NT2/D1 (cell line): ENCODE measurements at regions not wholly inside any gene's neighbourhood (a gene's known extent, or its start where the extent isn't known, plus 50 kb on each side); places are given as distances from the start of the nearest gene placed in this dataset.

Experiments used
- DNase-seq: peaks from one replicate; pipeline ENCODE4 v3.0.0-alpha.2; 2011; ENCODE audit warnings: low read depth, low spot score
- H3K27me3 ChIP-seq: 2 replicates; pipeline ENCODE4 v1.6.0; 2011; ENCODE audit warnings: mild to moderate bottlenecking; ENCODE audit not compliant: insufficient read length, insufficient read depth
- H3K36me3 ChIP-seq: 2 replicates; pipeline ENCODE4 v1.6.1; 2011; ENCODE audit warnings: mild to moderate bottlenecking, low read length, mixed read lengths; ENCODE audit not compliant: insufficient read depth, insufficient read length
- H3K4me1 ChIP-seq: 2 replicates; pipeline ENCODE4 v1.5.1; 2011; ENCODE audit not compliant: insufficient read depth, insufficient read length
- H3K4me3 ChIP-seq: 2 replicates; pipeline ENCODE4 v1.5.1; 2011; ENCODE audit warnings: low read depth; ENCODE audit not compliant: insufficient read length
- H3K9ac ChIP-seq: 2 replicates; pipeline ENCODE4 v1.6.0; 2011; ENCODE audit warnings: low read depth; ENCODE audit not compliant: insufficient read length
- H3K9me3 ChIP-seq: 2 replicates; pipeline ENCODE4 v1.5.1; 2011; ENCODE audit warnings: mild to moderate bottlenecking, low read length; ENCODE audit not compliant: insufficient read depth
- SUZ12 ChIP-seq: IDR thresholded peaks from 2 replicates; pipeline ENCODE4 v1.6.1; 2011; ENCODE audit not compliant: insufficient read length, insufficient read depth; ENCODE audit errors: extremely low read depth
- YY1 ChIP-seq: IDR thresholded peaks from 2 replicates; pipeline ENCODE4 v1.6.1; 2011; ENCODE audit not compliant: insufficient read length, insufficient read depth
- ZNF274 ChIP-seq: IDR thresholded peaks from 2 replicates; pipeline ENCODE4 v1.6.1; 2011; ENCODE audit warnings: mild to moderate bottlenecking, low read depth, low read length

DNA sequence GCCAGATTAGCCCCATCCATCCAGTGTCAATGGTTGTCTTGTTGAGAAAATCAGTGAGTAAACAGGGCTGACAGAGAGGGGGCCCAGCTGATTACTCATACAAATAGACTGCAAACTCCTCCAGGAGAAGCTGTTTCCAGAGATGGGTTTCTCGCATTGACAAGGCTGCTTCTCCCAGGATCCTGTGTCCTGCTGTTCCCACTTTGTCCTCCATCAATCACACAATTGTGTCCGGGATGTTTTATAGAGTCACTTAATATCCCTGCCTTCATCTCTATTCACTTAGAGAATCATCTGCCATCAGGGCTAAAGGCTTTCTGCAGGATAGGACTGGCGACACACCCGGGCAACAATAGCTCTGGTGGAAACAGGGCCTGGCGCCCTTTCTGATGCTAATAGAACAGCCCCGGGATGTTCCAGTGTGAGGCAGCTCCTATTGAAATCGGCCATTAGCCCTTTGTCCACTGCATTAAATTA is 71.7 kb upstream of the TBCA start:
- peak; percentile 83 for DNase-seq
- Histone ChIP-seq H3K36me3 (no peaks in the 10 kb centered on the region), H3K4me1 (peaks cover 8% of the 10 kb centered on the region), H3K9me3 (no peaks in the 10 kb centered on the region), H3K27me3 (peaks cover 91% of the 10 kb centered on the region), H3K4me3 (no peak overlapping the region), H3K9ac (no peak overlapping the region)
- TF ChIP-seq ZNF274 (no peak), SUZ12 (no peak), YY1 (no peak)

DNA sequence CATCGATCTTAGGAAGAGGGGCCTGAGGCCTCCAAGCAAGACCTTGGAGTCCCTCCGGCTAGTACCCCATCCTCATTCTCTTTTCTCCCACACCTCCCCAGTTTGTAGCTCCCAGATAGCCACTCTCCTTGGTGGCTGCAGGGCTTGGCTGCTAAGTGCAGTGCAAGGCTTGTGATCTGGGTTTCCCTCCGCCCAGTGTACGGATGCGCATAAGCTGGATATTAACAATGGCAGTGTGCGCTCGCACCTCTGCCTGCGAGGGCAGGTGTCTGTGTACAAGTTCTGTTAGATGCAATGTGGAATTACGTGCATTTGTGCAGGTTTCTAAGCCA is 71.0 kb upstream of the TBCA start:
- no peak for DNase-seq
- Histone ChIP-seq H3K9me3 (no peaks in the 10 kb centered on the region), H3K36me3 (no peaks in the 10 kb centered on the region), H3K4me1 (peaks cover 8% of the 10 kb centered on the region), H3K4me3 (no peak overlapping the region), H3K9ac (peak overlapping the region; percentile 42), H3K27me3 (peaks cover 93% of the 10 kb centered on the region)
- TF ChIP-seq ZNF274 (no peak), SUZ12 (no peak), YY1 (no peak)

DNA sequence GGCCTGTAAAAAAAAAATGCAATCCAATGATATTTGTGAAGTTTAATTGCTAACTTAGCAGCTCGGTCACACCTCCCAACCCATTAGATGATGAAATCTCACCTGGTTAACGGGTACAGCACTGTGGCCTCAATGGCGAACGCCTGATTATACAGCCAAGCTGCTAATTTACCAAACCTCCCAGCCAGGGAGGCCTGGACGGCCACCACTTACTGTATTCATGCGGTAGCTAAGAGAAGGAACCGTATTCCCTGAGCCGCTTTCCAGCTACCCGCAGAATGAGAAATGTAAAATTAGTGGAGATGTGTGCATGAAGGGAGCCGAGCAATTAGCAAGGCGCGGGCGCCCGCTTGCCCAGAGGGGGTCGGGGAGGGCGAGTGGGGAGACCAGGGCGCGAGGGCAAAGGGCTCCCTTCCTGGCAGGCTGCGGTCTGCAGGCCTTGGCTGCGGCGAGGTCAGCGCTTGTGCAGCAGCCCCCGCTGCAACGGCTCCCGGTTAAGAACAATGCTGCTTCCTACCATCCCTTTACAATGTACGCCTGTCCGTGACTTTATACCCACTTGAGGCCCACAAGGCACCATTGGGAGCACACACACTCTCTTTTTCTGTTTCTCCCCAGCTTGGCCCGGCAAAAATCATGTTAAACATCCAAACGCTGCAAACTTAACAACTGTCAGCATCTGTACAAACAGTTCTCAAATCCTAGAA is 70.4 kb upstream of the TBCA start:
- H3K4me1 ChIP-seq, result peaks cover 8% of the 10 kb centered on the region
- H3K4me3 ChIP-seq, result no peak overlapping the region
- H3K9ac ChIP-seq, result peak overlapping the region; percentile 42
- H3K9me3 ChIP-seq, result no peaks in the 10 kb centered on the region
- DNase-seq, result no peak
- no peaks in the 10 kb centered on the region for H3K36me3 ChIP-seq
- TF ChIP-seq YY1, result no peak
- TF ChIP-seq SUZ12, result no peak
- no peak for TF ChIP-seq ZNF274
- peaks cover 94% of the 10 kb centered on the region for H3K27me3 ChIP-seq

DNA sequence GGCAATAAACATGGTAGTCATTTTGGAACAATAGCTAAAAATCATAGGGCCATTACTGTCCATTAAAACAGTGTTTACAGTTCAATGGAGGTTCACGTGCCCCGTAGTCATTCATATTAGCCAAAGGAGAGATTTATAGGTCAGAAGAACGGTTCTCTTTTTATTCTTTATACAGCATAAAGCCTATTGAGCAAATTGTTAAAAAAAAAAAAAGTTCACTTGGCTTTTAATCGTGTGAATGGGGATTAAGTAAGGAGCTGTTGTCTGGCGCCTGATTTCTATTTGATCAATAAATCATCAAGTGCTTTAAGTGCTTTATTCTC is 69.1 kb upstream of the TBCA start:
- Histone ChIP-seq H3K27me3 (peaks cover 94% of the 10 kb centered on the region), H3K4me1 (peaks cover 8% of the 10 kb centered on the region), H3K4me3 (no peak overlapping the region), H3K9me3 (no peaks in the 10 kb centered on the region), H3K36me3 (no peaks in the 10 kb centered on the region), H3K9ac (no peak overlapping the region)
- no peak for TF ChIP-seq SUZ12
- TF ChIP-seq ZNF274, result no peak
- TF ChIP-seq YY1, result no peak
- no peak for DNase-seq

DNA sequence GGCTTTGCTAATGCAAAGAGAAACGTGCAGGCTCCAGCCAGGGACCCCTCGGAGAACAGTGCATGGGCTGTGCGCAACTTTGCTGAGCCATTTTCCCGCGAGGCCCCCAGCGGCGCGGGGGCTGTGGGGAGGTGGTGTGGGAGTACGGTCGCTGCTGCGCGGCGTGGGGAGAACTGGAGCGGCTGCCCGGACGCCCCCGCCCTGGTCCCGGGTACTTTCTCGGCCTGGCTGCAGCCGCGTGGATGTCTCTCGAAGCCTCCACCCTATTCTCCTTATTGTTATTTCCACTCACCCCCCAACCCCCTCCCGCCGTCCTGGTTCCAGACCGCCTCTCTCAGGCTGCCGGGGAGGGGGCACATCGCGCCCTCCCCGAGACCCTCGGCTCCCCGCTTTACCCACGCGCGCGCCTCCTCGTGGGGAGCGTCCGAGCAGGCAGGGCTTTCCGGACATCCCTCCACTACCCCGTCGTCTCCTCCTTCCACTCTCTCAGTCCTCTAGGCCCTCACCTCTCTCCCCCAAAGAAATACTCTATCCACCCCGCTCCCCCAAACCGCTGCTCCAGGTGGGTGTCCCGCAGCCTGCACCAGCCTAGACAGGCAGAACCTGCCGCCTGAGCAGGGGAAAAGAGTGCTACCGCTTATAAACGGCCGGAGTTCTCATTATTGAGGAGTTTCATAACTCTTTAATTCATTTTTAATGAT is 68.6 kb upstream of the TBCA start:
- DNase-seq, result no peak
- peaks cover 8% of the 10 kb centered on the region for H3K4me1 ChIP-seq
- H3K9ac ChIP-seq, result peak overlapping the region; percentile 26
- TF ChIP-seq SUZ12 (peak; percentile 49), YY1 (no peak)
- no peaks in the 10 kb centered on the region for H3K36me3 ChIP-seq
- peaks cover 94% of the 10 kb centered on the region for H3K27me3 ChIP-seq
- H3K9me3 ChIP-seq, result no peaks in the 10 kb centered on the region
- peak overlapping the region; percentile 29 for H3K4me3 ChIP-seq

DNA sequence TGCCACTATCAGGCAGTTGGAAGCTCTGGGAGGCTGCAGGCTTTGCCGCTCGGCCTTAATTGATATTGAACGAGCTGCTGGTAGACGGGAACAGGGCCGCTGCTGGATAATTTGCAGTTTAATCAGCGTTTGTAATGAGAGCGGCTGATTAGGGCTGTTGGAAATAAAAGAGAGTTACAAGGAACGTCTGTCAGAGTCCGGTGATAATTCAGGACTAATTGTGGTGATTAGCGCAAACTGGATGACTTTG is 68.2 kb upstream of the TBCA start:
- DNase-seq, result no peak
- Histone ChIP-seq H3K9me3 (no peaks in the 10 kb centered on the region), H3K9ac (peak overlapping the region; percentile 26), H3K36me3 (no peaks in the 10 kb centered on the region), H3K27me3 (peaks cover 94% of the 10 kb centered on the region), H3K4me1 (peaks cover 8% of the 10 kb centered on the region), H3K4me3 (peak overlapping the region; percentile 29)
- TF ChIP-seq ZNF274 (no peak), YY1 (no peak), SUZ12 (peak; percentile 34)

DNA sequence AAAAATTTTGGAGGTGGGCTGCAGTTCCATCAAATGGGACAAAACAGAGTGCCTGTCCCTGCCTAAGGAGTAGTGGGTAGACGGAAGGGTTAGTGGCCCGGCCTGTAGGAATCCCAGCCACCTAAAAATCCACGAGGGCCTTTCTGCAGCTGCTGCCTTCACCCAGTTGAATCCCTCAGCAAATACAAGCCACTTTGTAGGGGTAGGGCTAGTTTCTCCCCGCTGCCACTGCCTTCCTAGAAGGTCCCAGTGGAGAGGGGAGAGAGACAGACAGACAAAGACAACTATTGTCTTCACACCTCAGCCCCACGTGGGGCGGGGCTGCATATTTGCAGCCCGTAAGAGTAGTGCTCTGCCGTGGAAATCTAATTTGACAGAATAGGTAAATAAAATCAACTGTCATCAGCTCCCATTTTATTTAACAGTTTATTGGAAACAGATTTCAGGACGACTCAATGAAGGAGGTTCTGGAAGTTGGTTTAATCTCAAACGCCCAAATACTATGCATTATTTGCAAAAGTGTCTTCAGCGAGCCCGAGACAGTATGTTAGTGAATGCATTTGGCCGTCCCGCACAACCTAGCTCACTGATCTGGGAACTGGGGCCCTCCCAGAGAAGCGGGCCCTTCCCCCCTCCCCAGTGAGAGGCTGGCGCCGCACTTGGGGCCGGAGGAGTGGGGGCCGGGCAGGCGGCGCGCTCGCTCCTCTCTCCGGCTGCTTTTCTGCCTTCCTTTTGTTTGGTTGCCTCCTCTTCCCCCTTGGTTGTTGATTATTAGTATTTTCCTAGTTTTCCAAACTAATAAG is 67.6 kb upstream of the TBCA start:
- Histone ChIP-seq H3K4me3 (peak overlapping the region; percentile 29), H3K9me3 (no peaks in the 10 kb centered on the region), H3K36me3 (no peaks in the 10 kb centered on the region), H3K27me3 (peaks cover 93% of the 10 kb centered on the region), H3K4me1 (peaks cover 8% of the 10 kb centered on the region), H3K9ac (no peak overlapping the region)
- TF ChIP-seq ZNF274 (no peak), YY1 (no peak), SUZ12 (no peak)
- no peak for DNase-seq

DNA sequence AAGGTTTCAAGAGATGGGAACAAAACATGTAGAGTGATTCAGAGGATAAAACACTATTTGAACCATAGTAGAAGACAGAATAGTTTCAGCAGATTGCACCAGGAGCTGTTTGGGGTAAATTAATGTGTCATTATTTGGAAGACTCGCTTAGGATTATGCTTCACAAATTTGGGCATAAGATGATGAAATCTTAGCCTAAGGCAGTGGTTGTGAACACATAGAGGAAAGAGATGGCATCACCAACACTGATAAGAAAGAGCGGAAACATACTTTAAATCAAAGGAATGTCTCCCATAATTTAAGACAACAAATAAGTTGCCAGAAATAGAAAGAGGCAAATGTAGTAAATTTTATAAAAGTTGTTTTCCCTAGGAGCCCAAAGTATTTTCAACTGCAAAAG is 66.1 kb upstream of the TBCA start:
- Histone ChIP-seq H3K4me3 (no peak overlapping the region), H3K4me1 (peaks cover 6% of the 10 kb centered on the region), H3K27me3 (peaks cover 85% of the 10 kb centered on the region), H3K36me3 (no peaks in the 10 kb centered on the region), H3K9ac (no peak overlapping the region), H3K9me3 (no peaks in the 10 kb centered on the region)
- no peak for DNase-seq
- TF ChIP-seq ZNF274 (no peak), YY1 (no peak), SUZ12 (no peak)
